ENCODE measurements at regions not wholly inside any gene's neighbourhood (a gene's known extent, or its start where the extent isn't known, plus 50 kb on each side); places are given as distances from the start of the nearest gene placed in this dataset.

- no peak for DNase-seq (ENCODE audit: low spot score)
- intact Hi-C loops (cut with DNase I), result no loop called here
These were observed 275.8 kb upstream of the CPEB2 start for GRCh38 chr4:14726441-14726840.

GRCh38 chr4:14726877-14727361, 275.4 kb upstream of the CPEB2 start:
- intact Hi-C loops (cut with DNase I), result no loop called here
- DNase-seq (ENCODE audit: low spot score), result no peak

GRCh38 chr4:14729282-14730000, 272.8 kb upstream of the CPEB2 start:
- no peak for DNase-seq (ENCODE audit: low spot score)
- intact Hi-C loops (cut with DNase I), result no loop called here

DNA sequence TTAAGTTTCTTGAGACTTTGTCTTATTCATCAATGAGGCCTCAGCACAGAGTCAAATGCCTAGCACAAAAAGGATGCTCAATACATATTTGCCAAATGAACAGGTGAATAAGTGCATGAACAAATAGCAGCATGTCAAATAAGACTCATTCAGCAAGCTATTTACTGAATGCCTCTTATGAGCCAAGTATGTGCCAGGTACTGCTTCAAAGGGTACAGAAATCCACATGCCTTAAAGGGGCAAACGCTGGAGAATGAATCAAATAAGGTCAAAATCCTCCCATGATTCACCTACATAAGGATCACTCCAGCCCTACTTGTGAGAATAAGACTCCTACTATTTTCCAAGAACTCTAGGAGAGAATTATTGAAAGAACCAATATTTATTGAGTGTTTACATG, 260.2 kb upstream of the CPEB2 start:
- no peak for DNase-seq (ENCODE audit: low spot score)
- intact Hi-C loops (cut with DNase I), result no loop called here

DNA sequence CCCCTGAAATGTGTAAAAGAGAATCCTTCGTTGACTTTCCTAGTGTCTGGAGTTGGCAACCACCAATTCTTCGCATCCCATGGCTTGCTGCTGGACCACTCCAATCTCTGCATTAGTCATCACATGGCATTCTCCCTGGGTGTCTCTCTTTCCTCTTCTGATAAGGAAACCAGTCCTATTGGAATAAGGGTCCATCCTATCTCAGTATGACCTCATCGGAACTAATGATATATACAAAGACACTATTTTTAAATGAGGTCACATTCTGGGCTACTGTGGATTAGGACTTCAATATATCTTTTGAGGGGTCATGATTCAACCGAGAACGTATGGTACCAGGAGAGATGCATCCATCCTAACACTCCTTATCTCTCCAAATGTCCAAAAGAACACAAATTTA, 259.1 kb upstream of the CPEB2 start:
- no peak for DNase-seq (ENCODE audit: low spot score)
- intact Hi-C loops (cut with DNase I), result no loop called here

- DNase-seq (ENCODE audit: low spot score), result no peak
- intact Hi-C loops (cut with DNase I), result no loop called here
These were observed 258.7 kb upstream of the CPEB2 start for GRCh38 chr4:14743601-14744000.

- intact Hi-C loops (cut with DNase I), result no loop called here
These were observed 257.9 kb upstream of the CPEB2 start for GRCh38 chr4:14744346-14744745.

GRCh38 chr4:14749910-14750309, 252.4 kb upstream of the CPEB2 start:
- intact Hi-C loops (cut with DNase I), result no loop called here
- no peak for DNase-seq (ENCODE audit: low spot score)

More at GRCh38 chr4:14744346-14744745, 257.9 kb upstream of the CPEB2 start:
- DNase-seq (ENCODE audit: low spot score), result no peak

- DNase-seq (ENCODE audit: low spot score), result no peak
- intact Hi-C loops (cut with DNase I), result no loop called here
These were observed 249.8 kb upstream of the CPEB2 start for GRCh38 chr4:14752341-14753046.

DNA sequence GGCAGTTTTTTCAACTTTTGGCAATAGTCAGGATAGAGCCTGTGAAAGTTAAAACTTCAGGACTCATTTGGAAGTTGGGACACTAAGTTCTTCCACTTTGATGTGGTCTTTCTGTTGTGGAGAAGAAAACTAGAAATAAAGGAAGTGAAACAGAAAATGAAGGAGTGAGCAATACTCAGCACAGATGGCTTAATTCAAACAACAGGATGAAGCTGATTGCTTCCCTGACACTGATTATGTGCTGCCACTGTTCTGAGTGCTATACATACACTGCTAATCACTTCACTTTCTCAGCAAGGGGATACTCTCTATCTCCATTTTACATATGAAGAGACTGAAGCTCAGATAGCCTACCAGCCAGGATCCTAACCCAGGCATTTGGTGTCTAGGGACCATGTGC, 235.1 kb upstream of the CPEB2 start:
- intact Hi-C loops (cut with DNase I), result no loop called here

DNA sequence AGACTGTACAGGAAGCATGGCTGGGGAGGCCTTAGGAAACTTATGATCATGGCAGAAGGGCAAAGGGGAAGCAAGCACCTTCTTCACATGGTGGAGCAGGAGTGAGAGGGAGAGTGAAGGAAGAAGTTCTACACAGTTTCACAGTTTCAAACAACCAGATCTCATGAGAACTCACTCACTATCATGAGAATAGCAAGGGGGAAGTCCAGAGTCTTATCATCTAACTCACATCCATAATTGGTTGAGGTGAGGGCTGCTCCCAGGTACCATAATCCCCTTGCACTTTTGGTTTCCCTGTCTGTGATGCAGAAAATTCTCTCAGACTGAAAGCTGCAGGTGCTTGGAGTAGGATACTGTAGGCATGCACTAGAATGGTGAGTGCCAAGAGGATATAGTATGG, 233.8 kb upstream of the CPEB2 start:
- intact Hi-C loops (cut with DNase I), result no loop called here
- DNase-seq (ENCODE audit: low spot score), result no peak

More for the DNA sequence above, 235.1 kb upstream of the CPEB2 start:
- DNase-seq (ENCODE audit: low spot score), result no peak

- DNase-seq (ENCODE audit: low spot score), result no peak
- intact Hi-C loops (cut with DNase I), result no loop called here
These were observed 232.3 kb upstream of the CPEB2 start for GRCh38 chr4:14769993-14770392.

GRCh38 chr4:14771094-14771493, 231.2 kb upstream of the CPEB2 start:
- intact Hi-C loops (cut with DNase I), result no loop called here
- no peak for DNase-seq (ENCODE audit: low spot score)

DNA sequence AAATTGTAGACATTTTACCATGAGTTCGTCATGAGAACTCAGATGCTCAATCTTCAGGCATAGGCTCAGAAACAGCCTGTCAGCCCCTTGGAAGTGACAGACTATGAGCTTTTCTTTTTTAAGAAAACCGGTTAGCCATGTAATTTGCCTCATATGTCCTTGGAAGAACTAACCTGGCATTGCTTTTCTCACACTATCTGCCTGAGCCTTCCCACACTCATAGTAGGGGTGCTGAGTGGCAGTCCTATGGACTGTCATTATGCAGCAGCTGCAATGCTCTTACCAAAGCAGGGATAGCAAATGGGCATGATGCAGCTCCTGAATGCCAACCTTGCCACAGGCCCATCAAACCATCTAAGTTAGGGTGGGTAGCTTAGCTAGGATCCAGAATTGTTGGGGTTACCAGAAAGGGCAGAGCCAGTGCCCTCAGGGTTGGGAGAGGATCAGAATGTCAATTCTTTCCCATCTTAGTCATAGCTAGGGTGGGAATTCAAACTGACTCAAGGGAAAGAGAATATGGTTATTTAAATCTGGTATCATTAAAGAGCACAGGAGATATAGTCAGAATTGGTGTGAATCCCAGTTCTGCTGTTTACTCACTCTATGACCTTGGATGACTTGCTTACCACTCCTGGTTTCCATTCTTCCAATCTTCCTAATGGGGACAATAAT, 230.6 kb upstream of the CPEB2 start:
- no peak for DNase-seq (ENCODE audit: low spot score)
- intact Hi-C loops (cut with DNase I), result no loop called here

GRCh38 chr4:14772388-14772787, 229.9 kb upstream of the CPEB2 start:
- intact Hi-C loops (cut with DNase I), result no loop called here
- DNase-seq (ENCODE audit: low spot score), result no peak

- no peak for DNase-seq (ENCODE audit: low spot score)
- intact Hi-C loops (cut with DNase I), result no loop called here
These were observed 219.0 kb upstream of the CPEB2 start for GRCh38 chr4:14783011-14783877.

DNA sequence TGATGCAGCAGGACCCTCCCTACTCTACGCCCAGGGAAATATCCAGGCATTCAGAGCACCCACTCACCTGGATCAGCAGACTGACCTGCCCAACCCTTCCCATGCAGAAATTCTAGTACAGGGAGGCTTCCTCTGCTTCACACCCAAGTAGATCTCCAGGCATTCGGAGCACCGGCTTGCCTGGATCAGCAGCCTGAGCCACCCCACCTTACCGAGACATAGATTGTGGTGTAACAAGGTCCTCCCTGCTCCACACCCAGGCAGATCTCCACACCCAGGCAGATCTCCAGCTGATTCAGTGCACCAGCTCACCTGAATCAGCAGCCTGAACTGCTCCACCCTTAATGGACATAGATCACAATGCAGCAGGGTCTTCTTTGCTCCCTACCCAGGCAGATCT, 215.1 kb upstream of the CPEB2 start:
- intact Hi-C loops (cut with DNase I), result no loop called here
- no peak for DNase-seq (ENCODE audit: low spot score)

- DNase-seq (ENCODE audit: low spot score), result no peak
- intact Hi-C loops (cut with DNase I), result no loop called here
These were observed 214.4 kb upstream of the CPEB2 start for GRCh38 chr4:14787894-14788293.

DNA sequence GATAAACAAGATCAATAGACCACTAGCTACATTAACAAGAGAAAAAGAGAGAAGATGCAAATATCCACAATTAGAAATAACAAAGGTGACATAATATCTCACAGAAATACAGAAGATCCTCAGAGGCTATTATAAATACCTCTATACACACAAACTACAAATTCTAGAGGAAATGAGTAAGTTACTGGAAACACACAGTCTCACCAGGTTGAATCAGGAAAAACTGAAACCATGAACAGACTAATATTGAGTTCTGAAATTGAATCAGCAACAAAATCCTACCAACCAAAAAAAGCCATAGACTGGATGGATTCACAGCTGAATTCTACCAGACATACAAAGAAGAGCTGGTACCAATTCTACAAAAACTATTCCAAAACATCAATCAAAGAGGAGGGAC, 211.8 kb upstream of the CPEB2 start:
- DNase-seq (ENCODE audit: low spot score), result no peak
- intact Hi-C loops (cut with DNase I), result no loop called here
